Stimulated activated naive CD4-positive, alpha-beta T cell treated with Interleukin-2 at 50 U/mL for 16 hours (primary cell): ENCODE measurements at regions not wholly inside any gene's neighbourhood (a gene's known extent, or its start where the extent isn't known, plus 50 kb on each side); places are given as distances from the start of the nearest gene placed in this dataset.

ENCODE experiments used
- DNase-seq: peaks from one replicate; lab custom pipeline; 2025; lab: John Stamatoyannopoulos, UW

DNA sequence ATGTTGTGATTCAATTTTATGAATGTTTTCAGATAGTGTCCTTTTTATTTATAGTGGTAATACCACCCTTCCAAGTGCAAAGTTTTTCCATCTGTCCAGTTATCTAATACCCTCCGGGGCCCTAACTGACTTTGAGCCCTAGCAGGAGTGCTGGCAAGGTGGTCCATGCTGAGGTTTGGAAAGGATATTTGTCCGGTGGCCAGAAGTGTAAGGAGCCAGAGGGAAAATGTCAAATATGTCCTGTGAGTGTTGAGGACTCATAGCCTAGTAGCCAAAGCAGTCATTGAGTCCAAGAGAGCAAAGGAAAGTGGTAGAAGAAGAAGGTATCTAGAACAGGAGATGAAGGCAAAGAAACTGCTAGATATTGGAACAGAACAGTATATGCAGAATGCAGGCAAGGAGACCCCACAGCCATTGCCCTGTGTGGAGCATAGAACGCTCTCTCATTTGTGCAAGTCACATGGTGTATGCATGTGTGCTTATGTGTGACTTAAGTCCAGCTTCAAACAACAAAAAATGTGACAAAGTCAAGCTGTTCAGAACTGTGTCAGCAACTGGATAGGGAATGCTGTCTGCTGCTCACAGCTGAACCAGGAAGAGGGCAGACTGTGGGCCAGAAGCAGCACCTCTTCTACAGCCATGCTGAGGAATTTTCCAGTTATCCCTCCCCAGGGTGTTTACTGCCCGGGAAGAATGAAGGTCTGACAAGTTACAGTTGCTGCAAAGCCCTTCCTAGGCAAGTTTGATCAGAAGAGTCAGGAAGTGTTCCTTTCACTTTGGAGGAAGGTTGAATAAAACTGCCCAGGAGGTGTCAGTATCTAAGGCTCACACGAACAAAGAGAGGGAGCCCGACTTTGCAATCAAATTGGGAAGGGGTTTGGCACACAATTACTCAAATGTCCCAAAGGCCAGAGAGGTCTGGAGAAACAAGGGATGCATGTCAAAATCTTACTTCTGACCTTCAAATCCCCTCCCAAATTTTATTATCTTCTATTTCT, 463.3 kb upstream of the DMAC1 start:
- no peak for DNase-seq

GRCh38 chr9:8261737-8262136, 462.2 kb upstream of the DMAC1 start:
- no peak for DNase-seq

- no peak for DNase-seq
These were observed 459.4 kb upstream of the DMAC1 start for GRCh38 chr9:8259028-8259427.

GRCh38 chr9:8256880-8257279, 457.3 kb upstream of the DMAC1 start:
- DNase-seq = no peak

- no peak for DNase-seq
These were observed 456.3 kb upstream of the DMAC1 start for GRCh38 chr9:8255850-8256249.

DNA sequence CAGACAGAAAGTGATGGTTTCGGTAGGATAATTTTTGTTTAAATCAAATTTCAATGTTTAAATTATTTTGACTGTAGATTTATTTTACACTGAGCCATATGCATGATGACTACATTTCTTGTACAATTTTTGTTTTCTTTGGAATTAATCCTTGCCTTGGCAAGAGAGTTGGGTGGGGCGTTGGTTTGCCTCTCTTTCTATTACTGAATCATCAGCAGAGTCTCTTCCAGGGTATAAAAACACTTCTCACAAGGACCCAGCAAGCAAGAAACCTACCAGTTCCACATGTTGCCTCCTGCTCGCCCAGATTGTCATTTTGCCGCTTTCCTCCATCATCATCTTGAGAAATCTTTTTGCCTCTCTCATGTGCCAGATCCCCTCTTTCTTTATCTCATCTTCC, 455.0 kb upstream of the DMAC1 start:
- DNase-seq = no peak

GRCh38 chr9:8252445-8252844, 452.9 kb upstream of the DMAC1 start:
- no peak for DNase-seq

- DNase-seq = no peak
These were observed 452.0 kb upstream of the DMAC1 start for GRCh38 chr9:8251566-8251965.

DNA sequence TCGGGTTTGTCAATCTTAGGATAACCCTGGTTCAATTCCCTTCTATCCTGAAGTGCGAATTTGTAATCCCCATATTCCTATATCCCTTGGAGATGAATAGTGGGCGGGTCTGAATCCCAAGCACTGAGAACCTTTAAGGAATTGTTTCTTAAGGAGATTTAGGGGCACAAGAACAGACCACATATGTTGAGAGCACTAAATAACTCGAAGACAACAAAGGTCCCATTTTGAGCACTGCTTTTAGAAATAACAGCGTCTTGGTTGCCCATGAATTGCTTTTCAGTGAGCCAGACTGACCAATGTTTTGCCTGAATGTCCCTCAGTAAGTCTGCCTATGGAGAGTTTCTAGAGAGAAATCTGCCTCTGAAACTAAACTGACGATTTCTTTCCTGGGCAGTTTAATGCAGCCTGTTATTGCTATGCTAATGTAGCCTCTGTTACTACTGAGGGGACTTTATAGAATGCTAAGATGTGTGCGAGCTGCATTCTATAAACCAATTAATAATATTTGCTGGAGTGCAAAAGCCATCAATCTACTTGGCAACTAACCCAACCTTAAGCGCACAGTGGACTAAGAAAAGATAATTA, 445.0 kb upstream of the DMAC1 start:
- DNase-seq = no peak

DNA sequence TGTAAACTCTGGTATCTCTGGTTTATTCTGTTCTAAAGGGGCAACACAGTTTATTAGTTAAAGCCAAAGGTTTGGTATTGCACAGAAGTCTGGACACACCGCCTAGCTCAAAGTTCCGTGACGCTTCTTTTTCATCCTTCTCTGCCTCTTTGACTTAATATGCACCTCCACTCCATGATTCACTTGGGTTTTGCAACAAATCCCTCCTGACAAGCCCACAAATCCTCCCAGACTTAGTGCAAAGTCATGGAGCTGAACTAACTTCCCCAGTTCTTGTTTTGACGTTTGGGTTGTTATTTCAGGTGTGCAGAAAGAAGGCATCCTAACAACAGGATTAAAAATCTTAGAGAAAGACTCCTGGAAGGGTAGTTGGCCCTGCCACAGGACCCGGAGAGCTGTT, 441.6 kb upstream of the DMAC1 start:
- DNase-seq = no peak

GRCh38 chr9:8237096-8237495, 437.5 kb upstream of the DMAC1 start:
- no peak for DNase-seq

DNA sequence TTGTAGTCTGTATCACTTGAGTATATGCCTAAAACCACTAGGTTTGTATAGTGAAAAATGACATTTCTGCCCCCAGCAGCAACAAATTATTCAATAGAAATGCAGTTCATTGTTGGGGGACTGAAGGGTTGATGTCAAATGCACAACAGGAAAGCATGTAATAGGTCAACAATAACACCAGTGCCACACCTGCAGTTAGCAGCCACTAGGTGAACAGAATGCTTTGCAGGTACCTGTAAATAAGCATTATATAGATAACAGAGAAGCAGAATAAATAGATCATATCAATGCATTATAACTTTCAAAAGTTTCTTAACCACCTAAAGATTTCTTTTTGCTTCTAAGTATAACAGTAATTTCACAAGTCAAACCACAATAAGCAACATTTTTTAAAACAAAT, 435.9 kb upstream of the DMAC1 start:
- DNase-seq = no peak

DNA sequence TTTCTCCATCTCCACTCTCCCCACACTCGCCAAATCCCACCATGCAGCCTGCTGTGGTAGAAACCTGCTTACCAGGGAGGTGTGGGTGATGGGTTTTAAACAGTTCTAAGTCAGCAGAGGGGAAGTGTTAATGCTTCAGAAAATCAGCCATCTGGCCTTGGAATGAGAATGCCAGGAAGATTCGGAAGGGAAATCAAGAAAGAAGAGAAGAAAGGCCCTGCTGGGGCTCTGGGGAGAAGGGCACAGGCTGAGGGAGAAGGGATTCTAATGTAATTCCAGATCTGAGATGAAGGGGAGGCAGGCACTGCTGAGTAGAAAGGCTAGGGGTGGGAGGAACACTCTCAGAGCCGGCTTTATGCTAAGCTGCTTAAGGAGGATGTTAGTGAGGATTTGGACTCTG, 434.7 kb upstream of the DMAC1 start:
- DNase-seq = no peak

- DNase-seq = no peak
These were observed 433.1 kb upstream of the DMAC1 start for GRCh38 chr9:8232726-8233125.

- no peak for DNase-seq
These were observed 429.6 kb upstream of the DMAC1 start for GRCh38 chr9:8229226-8229625.

DNA sequence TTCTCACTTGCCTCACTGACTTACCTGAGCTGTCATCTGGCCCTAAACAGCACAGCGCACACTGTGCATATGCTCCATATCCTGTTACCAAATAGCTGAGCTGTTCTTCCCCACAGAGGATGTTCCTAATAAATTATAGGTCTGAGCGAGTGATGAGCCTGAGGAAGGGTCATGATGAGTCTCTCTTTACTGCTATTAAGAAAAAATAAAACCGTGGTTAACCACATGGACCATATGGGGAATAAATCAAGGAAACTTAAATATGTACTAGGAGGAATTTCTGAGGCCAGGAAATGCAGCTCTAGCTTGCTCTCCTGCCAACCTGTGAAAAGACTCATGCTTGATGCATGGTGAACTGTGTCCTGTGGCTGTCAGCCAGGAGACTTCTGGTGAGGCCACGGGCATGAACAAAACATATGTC, 424.8 kb upstream of the DMAC1 start:
- no peak for DNase-seq

GRCh38 chr9:8223861-8224260, 424.3 kb upstream of the DMAC1 start:
- no peak for DNase-seq

DNA sequence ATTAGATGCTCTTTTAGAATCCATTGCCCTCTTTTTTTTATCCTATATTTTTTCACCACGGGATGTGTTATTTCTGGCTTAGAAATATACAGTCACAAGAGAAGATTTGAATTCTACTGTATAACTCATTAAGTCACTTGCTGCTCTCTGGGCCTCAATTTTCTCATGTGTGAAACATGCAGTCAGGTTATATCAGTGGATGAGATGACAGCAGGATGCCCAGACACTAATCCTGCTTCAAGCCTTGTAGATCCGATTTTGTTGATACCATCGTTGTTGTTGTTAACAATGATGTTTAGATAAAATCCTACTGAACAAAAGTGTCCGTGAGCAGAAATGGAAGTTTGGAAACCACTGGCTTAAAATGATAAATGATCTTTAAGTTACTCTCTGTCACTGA, 421.9 kb upstream of the DMAC1 start:
- DNase-seq = no peak

DNA sequence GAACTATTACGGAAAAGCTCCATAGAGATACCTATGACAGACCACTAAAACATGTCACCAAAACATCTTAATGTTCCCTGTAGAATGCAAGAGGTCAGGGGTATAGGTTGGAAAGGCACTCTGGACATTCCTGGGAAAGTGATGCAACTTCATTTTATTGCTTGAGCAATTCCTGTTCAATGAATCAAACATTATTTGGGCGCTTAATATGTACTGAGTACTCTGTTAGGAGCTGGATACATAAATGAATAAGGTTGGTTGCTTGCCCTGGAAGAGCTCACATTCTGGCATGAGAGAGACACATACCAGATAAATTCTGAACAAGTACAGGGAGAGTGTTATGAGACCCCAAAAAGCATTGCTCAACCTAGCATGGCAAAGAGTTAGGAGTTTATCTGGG, 408.9 kb upstream of the DMAC1 start:
- no peak for DNase-seq

- DNase-seq = no peak
These were observed 408.0 kb upstream of the DMAC1 start for GRCh38 chr9:8207596-8207995.

DNA sequence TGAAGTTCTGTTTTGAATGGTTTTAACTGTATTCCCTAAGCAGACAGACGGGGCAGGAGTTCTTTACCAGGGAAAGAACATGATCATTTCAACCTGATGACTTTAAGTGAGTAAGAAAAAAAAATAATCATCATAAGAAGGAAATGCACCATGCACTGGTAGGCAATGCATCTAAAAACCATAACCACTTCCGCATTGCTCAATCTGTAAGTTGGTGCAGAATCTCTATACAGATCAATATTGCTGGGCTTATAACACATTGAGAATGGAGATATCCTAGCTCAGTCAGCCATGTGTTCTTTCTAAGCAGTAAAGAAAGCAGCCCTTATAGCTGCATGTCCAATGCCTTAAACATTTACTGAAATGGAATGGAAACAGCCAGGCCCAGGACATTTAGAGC, 407.1 kb upstream of the DMAC1 start:
- no peak for DNase-seq

GRCh38 chr9:8205576-8205975, 406.0 kb upstream of the DMAC1 start:
- no peak for DNase-seq

DNA sequence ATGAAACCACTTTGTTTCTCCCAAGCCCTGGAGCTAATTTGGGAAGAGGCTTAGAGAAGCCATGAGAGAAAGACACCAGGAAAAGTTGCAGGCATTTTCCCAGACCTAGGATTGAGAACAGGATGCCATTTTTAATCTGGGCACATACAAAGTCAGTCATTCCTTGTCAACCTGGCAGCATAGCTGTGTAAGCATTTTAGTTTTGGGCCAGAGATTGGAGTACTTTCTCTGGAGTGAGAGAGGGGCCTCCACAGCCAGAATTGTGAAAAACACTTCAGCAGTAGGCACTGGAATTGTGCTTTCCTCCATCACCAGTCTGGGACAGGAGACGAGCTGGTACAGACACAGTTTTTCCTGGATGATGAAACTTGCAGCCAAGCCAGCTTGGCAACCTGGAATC, 390.3 kb upstream of the DMAC1 start:
- no peak for DNase-seq
